SK-N-SH treated with all-trans-retinoic acid at 6 μM for 48 hours (cell line): ENCODE measurements at regions not wholly inside any gene's neighbourhood (a gene's known extent, or its start where the extent isn't known, plus 50 kb on each side); places are given as distances from the start of the nearest gene placed in this dataset.

Experiments used
- ARNTL ChIP-seq: fragments of 450-650 bp; formaldehyde crosslinking; IDR thresholded peaks from 2 replicates; pipeline ENCODE4 v1.5.0; 2020; ENCODE audit warnings: low read depth, mild to moderate bottlenecking, moderate library complexity, borderline replicate concordance
- GLIS3 ChIP-seq: fragments of 250-450 bp; sonication (Bioruptor Pico); IDR thresholded peaks from 2 replicates; pipeline ENCODE4 v1.5.0; 2020; ENCODE audit warnings: mild to moderate bottlenecking, moderate library complexity
- PATZ1 ChIP-seq: fragments of 250-450 bp; sonication (Bioruptor Pico); IDR thresholded peaks from 2 replicates; pipeline ENCODE4 v1.8.0; 2020; ENCODE audit warnings: mild to moderate bottlenecking, moderate library complexity, borderline replicate concordance
- TCF4 ChIP-seq: fragments of 250-450 bp; sonication (Bioruptor Pico); IDR thresholded peaks from 2 replicates; pipeline ENCODE4 v1.8.0; 2021; ENCODE audit warnings: mild to moderate bottlenecking, moderate library complexity, borderline replicate concordance
- ZC3H10 ChIP-seq: fragments of 250-450 bp; sonication (Bioruptor Pico); IDR thresholded peaks from 2 replicates; pipeline ENCODE4 v1.5.1; 2021; ENCODE audit warnings: mild to moderate bottlenecking, moderate library complexity
- ZFP3 ChIP-seq: fragments of 250-450 bp; sonication (Bioruptor Pico); IDR thresholded peaks from 2 replicates; pipeline ENCODE4 v1.5.0; 2020; ENCODE audit warnings: mild to moderate bottlenecking, moderate library complexity
- ZNF70 ChIP-seq: fragments of 450-650 bp; formaldehyde crosslinking; IDR thresholded peaks from 2 replicates; pipeline ENCODE4 v1.5.0; 2020; ENCODE audit warnings: mild to moderate bottlenecking, moderate library complexity

GRCh38 chr3:18033581-18034108, 291.2 kb upstream of the TBC1D5 start:
- no peak for TF ChIP-seq TCF4 (CRISPR knock-in tag)
- no peak for TF ChIP-seq ARNTL (CRISPR knock-in tag)
- no peak for TF ChIP-seq GLIS3 (CRISPR knock-in tag)
- no peak for TF ChIP-seq ZNF70 (CRISPR knock-in tag)
- no peak for TF ChIP-seq ZC3H10 (CRISPR knock-in tag)
- no peak for TF ChIP-seq PATZ1
- no peak for TF ChIP-seq ZFP3
